Fibroblast of mammary gland (primary cell): ENCODE measurements at regions not wholly inside any gene's neighbourhood (a gene's known extent, or its start where the extent isn't known, plus 50 kb on each side); places are given as distances from the start of the nearest gene placed in this dataset.

ENCODE experiments used
- DNase-seq: peaks from one replicate; pipeline ENCODE4 v3.0.0-alpha.2; 2010; ENCODE audit warnings: low read depth
- H3K4me3 ChIP-seq: 2 replicates; pipeline ENCODE4 v1.5.1; 2011; ENCODE audit warnings: low read depth, mild to moderate bottlenecking, low read length, moderate library complexity; ENCODE audit not compliant: control insufficient read depth
- CTCF ChIP-seq: conservative IDR thresholded peaks from 2 replicates; pipeline ENCODE4 v1.5.1; 2011; ENCODE audit warnings: low read depth, low read length, inconsistent platforms; ENCODE audit not compliant: control insufficient read depth, insufficient read depth

- no peak overlapping the region for H3K4me3 ChIP-seq
- TF ChIP-seq CTCF = no peak
- DNase-seq = no peak
Measured at GRCh38 chr1:232139444-232139843, 490.5 kb downstream of the SIPA1L2 start.

GRCh38 chr1:232138044-232138443 lies 491.9 kb downstream of the SIPA1L2 start:
- TF ChIP-seq CTCF = no peak
- DNase-seq = no peak
- H3K4me3 ChIP-seq = no peak overlapping the region

- no peak for TF ChIP-seq CTCF
- no peak for DNase-seq
- H3K4me3 ChIP-seq = no peak overlapping the region
Measured at GRCh38 chr1:232137066-232137465, 492.9 kb downstream of the SIPA1L2 start.

- TF ChIP-seq CTCF = no peak
- H3K4me3 ChIP-seq = no peak overlapping the region
- no peak for DNase-seq
Measured at GRCh38 chr1:232136136-232136535, 493.8 kb downstream of the SIPA1L2 start.

- no peak overlapping the region for H3K4me3 ChIP-seq
- no peak for DNase-seq
- TF ChIP-seq CTCF = no peak
Measured at GRCh38 chr1:232134365-232134764, 495.6 kb downstream of the SIPA1L2 start.

GRCh38 chr1:232132572-232132971 lies 497.4 kb downstream of the SIPA1L2 start:
- H3K4me3 ChIP-seq = no peak overlapping the region
- no peak for TF ChIP-seq CTCF
- DNase-seq = no peak

GRCh38 chr1:232131715-232132391 lies 498.1 kb downstream of the SIPA1L2 start:
- no peak for TF ChIP-seq CTCF
- no peak overlapping the region for H3K4me3 ChIP-seq
- DNase-seq = no peak
